ENCODE measurements at regions not wholly inside any gene's neighbourhood (a gene's known extent, or its start where the extent isn't known, plus 50 kb on each side); places are given as distances from the start of the nearest gene placed in this dataset.

DNA sequence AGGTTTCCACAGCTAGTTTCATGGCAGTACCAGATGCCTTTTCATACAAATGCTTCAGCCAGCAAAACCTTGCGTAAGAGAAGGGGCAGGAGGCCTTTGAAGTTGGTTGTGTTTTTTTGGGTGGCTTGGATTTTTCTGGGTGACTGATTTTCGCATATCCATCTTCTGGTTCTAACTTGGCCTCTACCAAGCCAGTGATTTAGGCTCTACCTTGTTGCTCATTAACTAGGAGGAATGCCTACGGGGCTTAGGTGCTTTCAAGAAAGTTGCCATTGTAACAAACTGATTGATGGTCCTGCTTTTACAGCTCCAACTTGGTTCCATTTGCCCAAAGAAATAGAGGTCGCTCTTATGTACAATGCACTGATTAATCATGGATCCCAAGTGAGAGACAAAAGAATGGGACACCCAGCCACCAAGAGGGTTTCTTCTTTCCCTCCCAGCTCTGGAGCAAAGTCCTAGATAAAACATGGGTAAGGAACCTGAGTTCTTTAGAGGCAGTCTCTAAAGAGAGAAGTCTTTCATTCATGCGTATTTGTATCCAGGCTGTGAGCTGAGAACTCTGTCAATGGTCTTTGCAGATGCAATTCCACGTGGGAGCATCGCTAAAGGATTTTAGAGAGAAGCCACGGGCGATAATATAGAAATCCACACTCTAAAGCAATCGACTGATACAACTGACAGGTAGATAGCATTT lies 92.1 kb upstream of the FGFR2 start:
- ATAC-seq: no peak
- TF ChIP-seq, protein P1, sequence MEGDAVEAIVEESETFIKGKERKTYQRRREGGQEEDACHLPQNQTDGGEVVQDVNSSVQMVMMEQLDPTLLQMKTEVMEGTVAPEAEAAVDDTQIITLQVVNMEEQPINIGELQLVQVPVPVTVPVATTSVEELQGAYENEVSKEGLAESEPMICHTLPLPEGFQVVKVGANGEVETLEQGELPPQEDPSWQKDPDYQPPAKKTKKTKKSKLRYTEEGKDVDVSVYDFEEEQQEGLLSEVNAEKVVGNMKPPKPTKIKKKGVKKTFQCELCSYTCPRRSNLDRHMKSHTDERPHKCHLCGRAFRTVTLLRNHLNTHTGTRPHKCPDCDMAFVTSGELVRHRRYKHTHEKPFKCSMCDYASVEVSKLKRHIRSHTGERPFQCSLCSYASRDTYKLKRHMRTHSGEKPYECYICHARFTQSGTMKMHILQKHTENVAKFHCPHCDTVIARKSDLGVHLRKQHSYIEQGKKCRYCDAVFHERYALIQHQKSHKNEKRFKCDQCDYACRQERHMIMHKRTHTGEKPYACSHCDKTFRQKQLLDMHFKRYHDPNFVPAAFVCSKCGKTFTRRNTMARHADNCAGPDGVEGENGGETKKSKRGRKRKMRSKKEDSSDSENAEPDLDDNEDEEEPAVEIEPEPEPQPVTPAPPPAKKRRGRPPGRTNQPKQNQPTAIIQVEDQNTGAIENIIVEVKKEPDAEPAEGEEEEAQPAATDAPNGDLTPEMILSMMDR (IDR thresholded peaks at IDR 0.05): no peak
- peaks cover 0 to 48% of the 10 kb centered on the region in 2 donors for H3K27me3 ChIP-seq
- no peaks in the 10 kb centered on the region for H3K9me3 ChIP-seq
- no peak overlapping the region for H3K4me3 ChIP-seq
- H3K4me1 ChIP-seq: no peaks in the 10 kb centered on the region
- H3K27ac ChIP-seq: no peak overlapping the region
- intact Hi-C loops (cut with DNase I): no loop called here
- no peaks in the 10 kb centered on the region for H3K36me3 ChIP-seq
- DNase-seq: no peak

DNA sequence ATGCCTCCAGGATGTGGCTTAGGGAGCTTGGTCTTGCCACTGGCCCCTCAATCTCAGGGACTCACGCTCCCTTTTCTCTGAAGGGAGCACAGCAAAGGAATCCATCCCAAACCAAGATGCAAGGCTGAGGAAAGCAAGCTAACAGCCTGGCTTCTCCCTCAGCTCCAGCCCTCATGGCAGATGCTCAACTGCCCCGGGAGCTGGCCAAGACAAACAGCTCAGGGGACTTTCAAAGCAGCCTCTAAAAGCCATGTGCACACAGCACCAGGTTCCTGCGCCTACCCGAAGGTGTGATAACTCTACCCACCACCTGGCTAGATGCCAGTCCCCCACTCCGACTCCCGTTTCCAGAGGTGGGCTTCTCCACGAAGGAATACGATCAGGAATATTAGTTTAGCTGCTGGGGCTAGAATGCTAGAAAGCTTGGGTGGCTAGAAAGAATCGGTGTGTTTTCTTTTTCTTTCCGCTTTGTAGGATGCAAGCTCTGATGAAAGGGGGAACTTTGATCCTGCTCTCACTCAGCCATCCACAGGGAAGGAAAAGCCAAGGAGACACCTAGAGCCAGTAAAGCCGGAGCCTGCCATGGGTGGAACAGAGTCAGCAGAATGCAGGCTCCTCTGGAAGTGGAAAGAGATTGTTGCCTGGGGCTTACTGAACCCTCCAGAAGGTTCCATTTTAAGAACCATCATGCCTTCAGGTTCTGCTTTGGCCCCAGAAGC lies 89.0 kb upstream of the FGFR2 start:
- intact Hi-C loops (cut with DNase I): no loop called here
- ATAC-seq: no peak

DNA sequence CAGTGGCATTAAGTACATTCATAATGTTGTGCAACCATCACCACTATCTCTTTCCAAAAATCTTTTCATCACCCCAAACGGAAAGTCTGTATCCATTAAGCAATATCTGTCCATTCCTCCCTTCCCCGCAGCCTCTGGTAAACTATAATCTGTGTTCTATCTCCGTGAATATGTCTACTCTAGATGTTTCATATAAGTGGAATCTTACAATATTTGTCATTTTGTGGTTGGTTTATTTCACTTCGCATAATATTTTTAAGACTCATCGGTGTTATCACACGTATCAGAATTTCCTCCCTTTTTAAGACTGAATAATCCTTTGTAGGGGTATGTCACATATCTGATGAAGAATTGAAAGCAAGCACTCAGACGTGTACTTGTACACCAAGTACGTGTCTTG lies 86.0 kb upstream of the FGFR2 start:
- TF ChIP-seq, protein P1 (IDR thresholded peaks at IDR 0.05): no peak
- DNase-seq (no peak), ATAC-seq (peak; percentile 24)
- Histone ChIP-seq H3K4me1 (no peaks in the 10 kb centered on the region), H3K27me3 (peaks cover 0 to 25% of the 10 kb centered on the region in 2 donors), H3K36me3 (no peaks in the 10 kb centered on the region), H3K27ac (no peak overlapping the region), H3K9me3 (no peaks in the 10 kb centered on the region), H3K4me3 (no peak overlapping the region)
- intact Hi-C loops (cut with DNase I): no loop called here

More for the DNA sequence above, 89.0 kb upstream of the FGFR2 start:
- Histone ChIP-seq H3K27ac (no peak overlapping the region), H3K4me1 (no peaks in the 10 kb centered on the region), H3K9me3 (no peaks in the 10 kb centered on the region), H3K36me3 (no peaks in the 10 kb centered on the region), H3K4me3 (no peak overlapping the region), H3K27me3 (peaks cover 0 to 45% of the 10 kb centered on the region in 2 donors)
- TF ChIP-seq, protein P1 (IDR thresholded peaks at IDR 0.05): no peak
- no peak for DNase-seq

DNA sequence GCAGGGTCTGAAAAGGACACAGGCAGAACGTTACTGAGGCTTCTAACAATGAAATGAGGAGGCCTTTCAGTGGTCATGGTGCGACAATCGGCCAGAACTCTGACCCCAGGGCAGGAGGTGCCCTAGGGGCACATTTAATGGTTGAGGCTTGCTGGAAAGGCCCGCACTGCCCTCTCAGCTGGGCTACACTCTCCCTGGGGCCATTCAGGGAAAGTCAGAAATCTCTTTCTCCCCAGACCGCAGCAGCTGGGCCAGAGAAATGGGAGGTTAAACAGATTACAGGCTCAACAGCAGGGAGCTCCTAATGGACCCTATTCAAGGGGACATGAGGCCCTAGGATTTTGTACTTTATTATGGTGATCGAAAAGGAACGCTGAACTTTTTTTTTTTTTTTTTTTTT lies 85.6 kb upstream of the FGFR2 start:
- no peak for DNase-seq
- peaks cover 0 to 25% of the 10 kb centered on the region in 2 donors for H3K27me3 ChIP-seq
- no peaks in the 10 kb centered on the region for H3K9me3 ChIP-seq
- no peaks in the 10 kb centered on the region for H3K36me3 ChIP-seq
- intact Hi-C loops (cut with DNase I): no loop called here
- no peak overlapping the region for H3K27ac ChIP-seq
- no peak overlapping the region for H3K4me3 ChIP-seq
- no peak for ATAC-seq
- no peaks in the 10 kb centered on the region for H3K4me1 ChIP-seq
- TF ChIP-seq, protein P1 (IDR thresholded peaks at IDR 0.05): no peak

DNA sequence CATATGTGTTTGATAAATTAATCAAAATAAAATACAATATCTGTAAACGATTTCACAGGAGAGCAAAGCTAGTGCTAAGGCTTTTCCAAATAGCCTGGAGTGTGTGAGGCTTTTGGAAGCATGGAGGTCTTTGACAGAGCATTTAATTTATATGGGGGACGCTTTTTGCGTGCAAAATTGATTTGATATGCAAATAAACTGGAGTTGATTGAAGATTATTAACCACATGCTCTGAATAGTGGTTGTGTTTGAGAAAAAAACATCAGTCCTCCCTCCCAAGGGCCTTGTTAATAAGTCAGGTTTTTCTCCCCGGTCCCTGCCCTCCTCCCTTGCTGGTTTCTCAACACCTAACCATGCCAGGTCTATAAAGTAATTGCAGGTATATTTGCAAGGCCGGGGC lies 85.1 kb upstream of the FGFR2 start:
- Histone ChIP-seq H3K36me3 (no peaks in the 10 kb centered on the region), H3K27me3 (peaks cover 0 to 25% of the 10 kb centered on the region in 2 donors), H3K4me3 (no peak overlapping the region), H3K27ac (no peak overlapping the region), H3K9me3 (peaks cover 0 to 2% of the 10 kb centered on the region in 2 donors), H3K4me1 (no peaks in the 10 kb centered on the region)
- no peak for DNase-seq
- intact Hi-C loops (cut with DNase I): no loop called here
- ATAC-seq: no peak
- TF ChIP-seq, protein P1 (IDR thresholded peaks at IDR 0.05): no peak
